ENCODE measurements at regions not wholly inside any gene's neighbourhood (a gene's known extent, or its start where the extent isn't known, plus 50 kb on each side); places are given as distances from the start of the nearest gene placed in this dataset.
A peak's percentile ranks its signal among the peaks of the same experiment; 100 is the strongest.

- no peak for ATAC-seq
Observed at GRCh38 chr17:70525961-70526360, 356.6 kb downstream of the KCNJ2 start.

GRCh38 chr17:70527364-70527888 is 358.1 kb downstream of the KCNJ2 start:
- no peak for ATAC-seq

- ATAC-seq: no peak
Observed at GRCh38 chr17:70533427-70533826, 364.1 kb downstream of the KCNJ2 start.

- no peak for ATAC-seq
Observed at GRCh38 chr17:70535986-70536385, 366.7 kb downstream of the KCNJ2 start.

- ATAC-seq: no peak
Observed at GRCh38 chr17:70539132-70539924, 370.0 kb downstream of the KCNJ2 start.

GRCh38 chr17:70542876-70543275 is 373.5 kb downstream of the KCNJ2 start:
- no peak for ATAC-seq

GRCh38 chr17:70544317-70544716 is 375.0 kb downstream of the KCNJ2 start:
- no peak for ATAC-seq

- no peak for ATAC-seq
Observed at GRCh38 chr17:70552230-70552981, 383.1 kb downstream of the KCNJ2 start.

- no peak for ATAC-seq
Observed at GRCh38 chr17:70552982-70553334, 383.6 kb downstream of the KCNJ2 start.

GRCh38 chr17:70555723-70556122 is 386.4 kb downstream of the KCNJ2 start:
- no peak for ATAC-seq

GRCh38 chr17:70558821-70559220 is 389.5 kb downstream of the KCNJ2 start:
- ATAC-seq: no peak

GRCh38 chr17:70560471-70560870 is 391.1 kb downstream of the KCNJ2 start:
- no peak for ATAC-seq

GRCh38 chr17:70562137-70562536 is 392.8 kb downstream of the KCNJ2 start:
- ATAC-seq: no peak

GRCh38 chr17:70563281-70563820 is 394.0 kb downstream of the KCNJ2 start:
- ATAC-seq: no peak

GRCh38 chr17:70564006-70564620 is 394.8 kb downstream of the KCNJ2 start:
- no peak for ATAC-seq

GRCh38 chr17:70569128-70569527 is 399.8 kb downstream of the KCNJ2 start:
- ATAC-seq: no peak

GRCh38 chr17:70577456-70577855 is 408.1 kb downstream of the KCNJ2 start:
- ATAC-seq: no peak

GRCh38 chr17:70581459-70581858 is 412.1 kb downstream of the KCNJ2 start:
- no peak for ATAC-seq

- ATAC-seq: no peak
Observed at GRCh38 chr17:70582777-70583176, 413.4 kb downstream of the KCNJ2 start.

- ATAC-seq: no peak
Observed at GRCh38 chr17:70584255-70584654, 414.9 kb downstream of the KCNJ2 start.

GRCh38 chr17:70588003-70588402 is 418.7 kb downstream of the KCNJ2 start:
- peak; percentile 33 for ATAC-seq

- peak; percentile 94 for ATAC-seq
Observed at GRCh38 chr17:70597774-70598173, 428.4 kb downstream of the KCNJ2 start.

- no peak for ATAC-seq
Observed at GRCh38 chr17:70599198-70599597, 429.9 kb downstream of the KCNJ2 start.
